ENCODE measurements at regions not wholly inside any gene's neighbourhood (a gene's known extent, or its start where the extent isn't known, plus 50 kb on each side); places are given as distances from the start of the nearest gene placed in this dataset.

- TF ChIP-seq, protein P1, sequence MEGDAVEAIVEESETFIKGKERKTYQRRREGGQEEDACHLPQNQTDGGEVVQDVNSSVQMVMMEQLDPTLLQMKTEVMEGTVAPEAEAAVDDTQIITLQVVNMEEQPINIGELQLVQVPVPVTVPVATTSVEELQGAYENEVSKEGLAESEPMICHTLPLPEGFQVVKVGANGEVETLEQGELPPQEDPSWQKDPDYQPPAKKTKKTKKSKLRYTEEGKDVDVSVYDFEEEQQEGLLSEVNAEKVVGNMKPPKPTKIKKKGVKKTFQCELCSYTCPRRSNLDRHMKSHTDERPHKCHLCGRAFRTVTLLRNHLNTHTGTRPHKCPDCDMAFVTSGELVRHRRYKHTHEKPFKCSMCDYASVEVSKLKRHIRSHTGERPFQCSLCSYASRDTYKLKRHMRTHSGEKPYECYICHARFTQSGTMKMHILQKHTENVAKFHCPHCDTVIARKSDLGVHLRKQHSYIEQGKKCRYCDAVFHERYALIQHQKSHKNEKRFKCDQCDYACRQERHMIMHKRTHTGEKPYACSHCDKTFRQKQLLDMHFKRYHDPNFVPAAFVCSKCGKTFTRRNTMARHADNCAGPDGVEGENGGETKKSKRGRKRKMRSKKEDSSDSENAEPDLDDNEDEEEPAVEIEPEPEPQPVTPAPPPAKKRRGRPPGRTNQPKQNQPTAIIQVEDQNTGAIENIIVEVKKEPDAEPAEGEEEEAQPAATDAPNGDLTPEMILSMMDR (IDR thresholded peaks at IDR 0.05; ENCODE audit: low read depth, low read length), result no peak
- no peak overlapping the region for H3K4me3 ChIP-seq (ENCODE audit: low read depth, low read length)
Observed at GRCh38 chr16:26772503-26772902, 294.2 kb upstream of the C16orf82 start.

DNA sequence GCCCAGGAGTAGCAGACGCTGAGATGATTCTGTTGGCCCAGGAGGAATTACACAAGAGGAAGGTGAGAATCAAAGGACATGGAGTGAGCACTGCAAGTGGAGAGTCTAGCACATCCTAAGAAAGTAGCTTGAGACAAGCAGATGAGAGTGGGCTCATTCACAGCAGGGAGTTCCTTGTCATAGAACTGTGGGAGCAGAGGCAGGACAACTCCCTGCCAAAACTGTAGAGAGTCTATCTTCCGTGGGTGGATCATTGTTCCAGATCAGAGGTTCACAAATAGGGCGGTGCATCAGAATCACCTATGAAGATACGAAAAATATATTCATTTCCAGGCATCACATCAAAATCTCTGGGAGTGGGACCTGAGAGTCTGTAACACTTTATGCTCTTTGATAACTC is 288.9 kb upstream of the C16orf82 start:
- no peak overlapping the region for H3K4me3 ChIP-seq (ENCODE audit: low read depth, low read length)
- TF ChIP-seq, protein P1 (IDR thresholded peaks at IDR 0.05; ENCODE audit: low read depth, low read length), result no peak

DNA sequence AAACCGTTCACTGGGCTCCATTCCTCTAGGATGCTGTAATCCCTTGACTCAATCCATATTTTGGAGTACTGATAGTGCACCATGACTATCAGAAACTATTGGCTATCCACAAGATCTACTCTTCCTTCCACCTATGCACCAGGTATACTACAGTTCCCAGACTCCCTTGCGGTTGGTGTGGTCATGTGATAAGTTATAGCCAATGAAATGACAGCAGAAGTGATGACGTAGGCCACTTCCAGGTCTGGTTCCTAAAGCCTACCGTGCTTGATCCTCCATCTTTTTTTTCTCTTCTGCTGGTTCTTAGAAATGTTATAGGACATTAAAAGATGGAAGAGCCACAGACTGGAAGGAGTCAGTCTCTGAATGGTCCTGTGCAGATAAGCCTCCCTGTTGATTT is 278.8 kb upstream of the C16orf82 start:
- H3K4me3 ChIP-seq (ENCODE audit: low read depth, low read length), result no peak overlapping the region
- TF ChIP-seq, protein P1 (IDR thresholded peaks at IDR 0.05; ENCODE audit: low read depth, low read length), result no peak

DNA sequence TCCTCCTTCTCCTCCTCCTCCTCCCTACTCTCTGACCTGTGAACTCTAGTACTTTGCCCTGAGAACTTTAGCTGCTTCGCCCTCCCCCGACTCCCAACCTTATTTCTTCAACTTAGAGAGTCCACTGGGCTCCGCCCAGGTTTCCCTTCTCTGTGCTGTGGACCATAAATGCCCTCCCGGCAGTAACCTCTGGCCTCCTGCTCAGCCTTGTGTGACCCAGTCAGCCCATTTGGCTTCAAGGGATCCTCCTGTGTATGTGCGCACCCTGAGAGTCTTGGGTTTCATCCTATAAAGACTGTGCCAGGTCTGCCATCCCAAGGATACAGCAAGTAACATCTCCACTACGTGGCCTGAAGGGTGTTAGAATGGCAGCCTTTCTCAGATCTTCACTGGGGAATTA is 275.6 kb upstream of the C16orf82 start:
- H3K4me3 ChIP-seq (ENCODE audit: low read depth, low read length), result no peak overlapping the region
- TF ChIP-seq, protein P1 (IDR thresholded peaks at IDR 0.05; ENCODE audit: low read depth, low read length), result no peak

DNA sequence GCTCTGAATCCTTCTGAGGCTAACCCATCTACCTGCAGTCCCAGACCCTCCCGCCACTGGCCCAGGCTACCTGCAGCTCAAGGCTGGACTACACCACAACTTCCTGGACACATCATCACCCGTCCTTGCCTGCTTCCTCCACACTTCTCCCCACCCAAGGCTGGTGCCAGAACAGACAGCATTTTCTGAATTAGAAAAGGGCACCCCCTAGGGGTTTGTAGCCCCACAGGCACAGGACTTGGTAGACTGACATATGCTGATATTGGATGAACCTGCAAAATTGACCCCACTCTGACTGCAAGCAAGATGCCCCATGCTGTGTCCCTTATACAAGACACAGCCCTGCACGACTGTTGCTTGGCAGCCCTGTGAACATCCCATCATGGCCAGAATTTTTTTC is 271.5 kb upstream of the C16orf82 start:
- H3K4me3 ChIP-seq (ENCODE audit: low read depth, low read length), result no peak overlapping the region
- TF ChIP-seq, protein P1 (IDR thresholded peaks at IDR 0.05; ENCODE audit: low read depth, low read length), result no peak

GRCh38 chr16:26801628-26802027 is 265.1 kb upstream of the C16orf82 start:
- H3K4me3 ChIP-seq (ENCODE audit: low read depth, low read length), result no peak overlapping the region
- TF ChIP-seq, protein P1 (IDR thresholded peaks at IDR 0.05; ENCODE audit: low read depth, low read length), result no peak

DNA sequence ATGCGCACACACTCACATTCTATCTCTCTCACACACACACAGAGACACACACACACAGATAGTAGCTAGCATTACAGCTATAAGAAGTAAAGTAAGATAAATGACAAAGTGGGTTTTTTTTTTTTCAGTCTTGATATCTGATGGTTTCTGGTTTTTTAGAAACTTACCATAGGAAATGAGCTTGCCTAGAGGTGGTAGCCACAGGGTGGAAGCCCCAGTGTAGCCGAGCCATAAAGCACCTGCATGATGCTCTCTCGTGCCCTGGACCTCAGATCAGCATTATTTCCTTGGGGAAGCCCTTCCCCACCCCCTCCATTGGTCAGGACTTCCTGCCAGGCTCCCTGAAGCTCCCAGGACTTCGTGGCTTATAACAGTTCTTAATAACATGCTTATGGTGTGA is 264.3 kb upstream of the C16orf82 start:
- H3K4me3 ChIP-seq (ENCODE audit: low read depth, low read length), result no peak overlapping the region
- TF ChIP-seq, protein P1 (IDR thresholded peaks at IDR 0.05; ENCODE audit: low read depth, low read length), result no peak
